ENCODE measurements at regions not wholly inside any gene's neighbourhood (a gene's known extent, or its start where the extent isn't known, plus 50 kb on each side); places are given as distances from the start of the nearest gene placed in this dataset.

- TF ChIP-seq EP300 (IDR thresholded peaks at IDR 0.05) (no peak), CTCF (IDR thresholded peaks at IDR 0.05) (no peak)
These were observed 223.7 kb upstream of the DPH6 start for GRCh38 chr15:35769656-35770055.

All from gastroesophageal sphincter (tissue), 3 donors.